Body of pancreas (tissue), 4 donors: ENCODE measurements at regions not wholly inside any gene's neighbourhood (a gene's known extent, or its start where the extent isn't known, plus 50 kb on each side); places are given as distances from the start of the nearest gene placed in this dataset.

Experiments
- CTCF ChIP-seq, 7 experiments: fragments of 450-650 bp in 4 of 7; fragments of 200-600 bp in 3 of 7; sonication (generic) in 3 of 7; IDR thresholded peaks; one replicate each; pipeline ENCODE4 v1.5.1; 2016 to 2019; ENCODE audit warnings: antibody characterized with exemption in 7 of 7
- POLR2A ChIP-seq, 3 donors: fragments of 450-650 bp; IDR thresholded peaks; one replicate each; pipeline ENCODE4 v1.6.1; 2016; ENCODE audit warnings: antibody characterized with exemption in 3 of 3, mild to moderate bottlenecking in 2 of 3

DNA sequence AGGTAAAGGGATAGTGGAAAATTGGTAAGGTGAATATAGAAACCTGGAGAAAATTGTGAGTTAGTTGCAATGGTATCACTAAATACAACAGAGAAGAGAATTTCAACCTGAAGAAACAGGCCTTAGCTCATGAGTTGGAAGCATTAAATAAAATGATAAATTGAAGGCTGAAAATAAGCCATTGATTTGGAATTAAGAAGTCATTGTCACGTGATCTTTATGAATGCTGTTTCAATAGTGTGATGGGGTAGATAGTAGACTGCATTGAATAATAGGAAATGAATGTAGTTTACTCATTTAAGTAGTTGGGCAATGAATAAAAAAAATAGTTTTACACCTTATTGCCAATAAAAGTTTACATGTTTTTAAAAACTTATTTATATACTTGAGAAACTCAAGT is 88.5 kb upstream of the ADGRB3 start:
- no peak for TF ChIP-seq CTCF (IDR thresholded peaks at IDR 0.05)
- TF ChIP-seq POLR2A (IDR thresholded peaks at IDR 0.05), result no peak
